Keratinocyte (primary cell): ENCODE measurements at regions not wholly inside any gene's neighbourhood (a gene's known extent, or its start where the extent isn't known, plus 50 kb on each side); places are given as distances from the start of the nearest gene placed in this dataset.

ENCODE experiments used
- DNase-seq: peaks from one replicate; pipeline ENCODE4 v3.0.0-alpha.2; 2011; ENCODE audit warnings: low read depth, missing footprints, low spot score
- FAIRE-seq: peaks from 2 replicates; lab custom pipeline; 2011; peaks lifted over from hg19 to GRCh38; lab: Jason Lieb, UNC
- H2AFZ ChIP-seq: 2 replicates; pipeline ENCODE4 v1.6.0; 2012; ENCODE audit warnings: low read length, control low read depth, inconsistent platforms; ENCODE audit not compliant: control insufficient read depth
- H3K27ac ChIP-seq: 2 replicates; pipeline ENCODE4 v1.5.1; 2011; ENCODE audit warnings: low read length; ENCODE audit not compliant: control insufficient read depth, insufficient read depth
- H3K27me3 ChIP-seq: 3 replicates; pipeline ENCODE4 v1.6.0; 2011; ENCODE audit warnings: low read length; ENCODE audit not compliant: control insufficient read depth, insufficient read depth; ENCODE audit errors: extremely low read depth
- H3K36me3 ChIP-seq, 2 experiments: 2 replicates in 1 of 2; 3 replicates in 1 of 2; pipeline ENCODE4 v1.5.1; 2011; ENCODE audit warnings: low read length in 2 of 2, mild to moderate bottlenecking in 1 of 2; ENCODE audit not compliant: control insufficient read depth in 2 of 2, insufficient read depth in 2 of 2; ENCODE audit errors: extremely low read depth in 1 of 2
- H3K4me1 ChIP-seq: 3 replicates; pipeline ENCODE4 v1.5.1; 2011; ENCODE audit warnings: low read length; ENCODE audit not compliant: control insufficient read depth, insufficient read depth; ENCODE audit errors: extremely low read depth
- H3K4me2 ChIP-seq: 3 replicates; pipeline ENCODE4 v1.6.0; 2011; ENCODE audit warnings: low read depth, low read length; ENCODE audit not compliant: control insufficient read depth, insufficient read depth; ENCODE audit errors: extremely low read depth
- H3K4me3 ChIP-seq, 3 experiments: fragments of 200-600 bp in 1 of 3; sonication (generic) in 1 of 3; 2 replicates in 2 of 3; 3 replicates in 1 of 3; pipeline ENCODE4 v1.5.1; 2011 to 2016; ENCODE audit warnings: low read length in 3 of 3, mild to moderate bottlenecking in 3 of 3, control low read depth in 2 of 3, inconsistent platforms in 1 of 3, low read depth in 1 of 3, mixed read lengths in 1 of 3, mixed run types in 1 of 3, moderate library complexity in 1 of 3; ENCODE audit not compliant: control insufficient read depth in 2 of 3, insufficient read depth in 2 of 3; ENCODE audit errors: extremely low read depth in 1 of 3
- H3K79me2 ChIP-seq: 2 replicates; pipeline ENCODE4 v1.6.0; 2012; ENCODE audit warnings: low read length; ENCODE audit not compliant: control insufficient read depth, insufficient read depth
- H3K9ac ChIP-seq: 3 replicates; pipeline ENCODE4 v1.6.0; 2011; ENCODE audit warnings: low read length; ENCODE audit not compliant: control insufficient read depth, insufficient read depth; ENCODE audit errors: extremely low read depth
- H3K9me1 ChIP-seq: 3 replicates; pipeline ENCODE4 v1.6.0; 2011; ENCODE audit warnings: low read length; ENCODE audit not compliant: control insufficient read depth, insufficient read depth; ENCODE audit errors: extremely low read depth
- H3K9me3 ChIP-seq: 2 replicates; pipeline ENCODE4 v1.5.1; 2012; ENCODE audit warnings: low read depth, low read length; ENCODE audit not compliant: control insufficient read depth
- H4K20me1 ChIP-seq: 3 replicates; pipeline ENCODE4 v1.6.0; 2011; ENCODE audit warnings: low read length; ENCODE audit not compliant: control insufficient read depth, insufficient read depth; ENCODE audit errors: extremely low read depth
- EZH2 ChIP-seq: IDR thresholded peaks from one replicate; pipeline ENCODE4 v1.6.1; 2012; ENCODE audit warnings: inconsistent platforms, mild to moderate bottlenecking, low read length, moderate library complexity
- dilution Hi-C: fragments of 300-500 bp; cut with MboI; formaldehyde crosslinking; loops from one replicate; pipeline ENCODE4 v1.7.0; 2020; ENCODE audit warnings: low sequenced_read_pairs; ENCODE audit not compliant: extremely low pct_ligation_motif_present
- TF ChIP-seq, protein P1 (sequence below), 3 experiments: IDR thresholded peaks in 1 of 3; conservative IDR thresholded peaks in 1 of 3; optimal IDR thresholded peaks in 1 of 3; 2 replicates in 2 of 3; 3 replicates in 1 of 3; pipeline versions ENCODE3 to v1.5.1; 2011; ENCODE audit warnings: low read length in 3 of 3, mild to moderate bottlenecking in 3 of 3, moderate library complexity in 2 of 3, control low read depth in 1 of 3, inconsistent platforms in 1 of 3; ENCODE audit not compliant: insufficient read depth in 2 of 3; ENCODE audit errors: extremely low read depth in 1 of 3

DNA sequence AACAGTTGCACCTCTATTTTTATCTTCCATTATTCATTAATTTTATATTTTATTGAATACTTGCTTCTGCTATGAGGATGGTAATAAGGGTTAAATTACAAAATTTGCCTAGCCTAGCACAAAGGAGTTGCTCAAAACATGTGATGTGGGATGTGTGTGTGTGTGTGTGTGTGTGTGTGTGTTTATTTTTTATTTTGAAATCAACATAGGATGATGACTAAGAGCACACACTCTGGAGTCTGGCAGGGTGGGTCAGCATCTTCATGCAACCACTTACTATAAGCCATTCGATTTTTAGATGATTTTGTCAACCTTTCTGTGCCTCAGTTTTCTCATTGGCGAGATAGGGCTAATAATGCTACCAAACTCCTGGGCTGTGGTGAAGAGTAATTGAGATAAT lies 57.7 kb upstream of the MAMDC2 start:
- Histone ChIP-seq H3K9me3 (no peaks in the 10 kb centered on the region), H3K4me3 (no peak overlapping the region), H3K27me3 (no peaks in the 10 kb centered on the region), H4K20me1 (no peaks in the 10 kb centered on the region), H3K79me2 (no peaks in the 10 kb centered on the region), H3K9me1 (no peaks in the 10 kb centered on the region), H3K4me2 (no peak overlapping the region), H3K27ac (no peak overlapping the region), H3K36me3 (no peaks in the 10 kb centered on the region), H3K9ac (no peak overlapping the region), H2AFZ (no peak overlapping the region), H3K4me1 (peaks cover 10% of the 10 kb centered on the region)
- dilution Hi-C loops = no loop called here
- no peak for TF ChIP-seq EZH2
- TF ChIP-seq, protein P1, sequence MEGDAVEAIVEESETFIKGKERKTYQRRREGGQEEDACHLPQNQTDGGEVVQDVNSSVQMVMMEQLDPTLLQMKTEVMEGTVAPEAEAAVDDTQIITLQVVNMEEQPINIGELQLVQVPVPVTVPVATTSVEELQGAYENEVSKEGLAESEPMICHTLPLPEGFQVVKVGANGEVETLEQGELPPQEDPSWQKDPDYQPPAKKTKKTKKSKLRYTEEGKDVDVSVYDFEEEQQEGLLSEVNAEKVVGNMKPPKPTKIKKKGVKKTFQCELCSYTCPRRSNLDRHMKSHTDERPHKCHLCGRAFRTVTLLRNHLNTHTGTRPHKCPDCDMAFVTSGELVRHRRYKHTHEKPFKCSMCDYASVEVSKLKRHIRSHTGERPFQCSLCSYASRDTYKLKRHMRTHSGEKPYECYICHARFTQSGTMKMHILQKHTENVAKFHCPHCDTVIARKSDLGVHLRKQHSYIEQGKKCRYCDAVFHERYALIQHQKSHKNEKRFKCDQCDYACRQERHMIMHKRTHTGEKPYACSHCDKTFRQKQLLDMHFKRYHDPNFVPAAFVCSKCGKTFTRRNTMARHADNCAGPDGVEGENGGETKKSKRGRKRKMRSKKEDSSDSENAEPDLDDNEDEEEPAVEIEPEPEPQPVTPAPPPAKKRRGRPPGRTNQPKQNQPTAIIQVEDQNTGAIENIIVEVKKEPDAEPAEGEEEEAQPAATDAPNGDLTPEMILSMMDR (optimal IDR thresholded peaks at IDR 0.05 in 1 of 3, IDR thresholded peaks at IDR 0.05 in 1 of 3, conservative IDR thresholded peaks at IDR 0.05 in 1 of 3; ENCODE audit: extremely low read depth in 1 of 3, insufficient read depth in 2 of 3, low read length in 3 of 3) = no peak
- DNase-seq = no peak
- FAIRE-seq = no peak

DNA sequence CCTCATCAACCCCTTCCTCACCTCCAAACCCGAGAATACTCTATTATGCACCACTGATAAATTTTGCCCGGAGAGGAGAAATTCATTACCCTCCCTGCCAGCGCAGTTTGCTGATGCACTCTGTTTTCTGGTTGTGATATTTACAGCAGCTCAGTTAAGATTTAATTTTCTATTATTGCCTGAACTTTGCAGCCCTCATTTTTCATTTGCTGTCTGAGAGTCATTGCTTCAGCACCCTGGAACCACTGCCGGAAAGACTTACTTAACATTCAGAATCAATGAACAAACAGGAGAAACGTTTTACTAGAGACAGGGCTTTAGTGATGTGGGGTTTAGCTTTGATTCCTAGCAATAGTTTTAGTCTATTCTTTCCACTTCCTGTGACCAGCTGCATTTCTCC lies 56.7 kb upstream of the MAMDC2 start:
- Histone ChIP-seq H4K20me1 (no peaks in the 10 kb centered on the region), H2AFZ (no peak overlapping the region), H3K27ac (no peak overlapping the region), H3K9me1 (no peaks in the 10 kb centered on the region), H3K9me3 (no peaks in the 10 kb centered on the region), H3K79me2 (no peaks in the 10 kb centered on the region), H3K27me3 (no peaks in the 10 kb centered on the region), H3K9ac (no peak overlapping the region), H3K4me1 (peaks cover under 1% of the 10 kb centered on the region), H3K36me3 (no peaks in the 10 kb centered on the region), H3K4me3 (no peak overlapping the region), H3K4me2 (no peak overlapping the region)
- FAIRE-seq (no peak), DNase-seq (no peak)
- dilution Hi-C loops = no loop called here
- no peak for TF ChIP-seq EZH2
- TF ChIP-seq, protein P1 (optimal IDR thresholded peaks at IDR 0.05 in 1 of 3, IDR thresholded peaks at IDR 0.05 in 1 of 3, conservative IDR thresholded peaks at IDR 0.05 in 1 of 3; ENCODE audit: extremely low read depth in 1 of 3, insufficient read depth in 2 of 3, low read length in 3 of 3) = no peak
